GM06990 (cell line): ENCODE measurements at regions not wholly inside any gene's neighbourhood (a gene's known extent, or its start where the extent isn't known, plus 50 kb on each side); places are given as distances from the start of the nearest gene placed in this dataset.

ENCODE experiments used
- DNase-seq: peaks from one replicate; pipeline ENCODE4 v3.0.0-alpha.2; 2011; ENCODE audit not compliant: insufficient read length; ENCODE audit errors: extremely low read depth
- H3K27me3 ChIP-seq: replicated peaks from 2 replicates; pipeline ENCODE4 v1.6.0; 2011; ENCODE audit warnings: low read length; ENCODE audit not compliant: control insufficient read depth, insufficient read depth
- H3K36me3 ChIP-seq: 2 replicates; pipeline ENCODE4 v1.5.1; 2011; ENCODE audit warnings: low read length; ENCODE audit not compliant: control insufficient read depth, insufficient read depth
- H3K4me3 ChIP-seq: replicated peaks from 2 replicates; pipeline ENCODE4 v1.5.1; 2011; ENCODE audit warnings: low read depth, mild to moderate bottlenecking, control low read depth, low read length
- CTCF ChIP-seq: IDR thresholded peaks from 2 replicates; pipeline ENCODE4 v1.5.1; 2011; ENCODE audit warnings: low read length, control low read depth, mild to moderate bottlenecking, inconsistent platforms; ENCODE audit not compliant: insufficient read depth, poor library complexity, severe bottlenecking

GRCh38 chr6:134508862-134509498, 191.1 kb upstream of the SGK1 start:
- H3K4me3 ChIP-seq = no peak overlapping the region
- no peak for DNase-seq
- H3K36me3 ChIP-seq = no peaks in the 10 kb centered on the region
- no peak for TF ChIP-seq CTCF
- H3K27me3 ChIP-seq = no peaks in the 10 kb centered on the region

- Histone ChIP-seq H3K4me3 (no peak overlapping the region), H3K36me3 (no peaks in the 10 kb centered on the region), H3K27me3 (no peaks in the 10 kb centered on the region)
- no peak for DNase-seq
- no peak for TF ChIP-seq CTCF
Measured at GRCh38 chr6:134506162-134506561, 188.2 kb upstream of the SGK1 start.

GRCh38 chr6:134503585-134504281, 185.8 kb upstream of the SGK1 start:
- TF ChIP-seq CTCF = no peak
- H3K4me3 ChIP-seq = no peak overlapping the region
- H3K27me3 ChIP-seq = no peaks in the 10 kb centered on the region
- H3K36me3 ChIP-seq = no peaks in the 10 kb centered on the region
- no peak for DNase-seq

- no peaks in the 10 kb centered on the region for H3K36me3 ChIP-seq
- H3K4me3 ChIP-seq = no peak overlapping the region
- no peaks in the 10 kb centered on the region for H3K27me3 ChIP-seq
- TF ChIP-seq CTCF = no peak
- no peak for DNase-seq
Measured at GRCh38 chr6:134502614-134503549, 185.0 kb upstream of the SGK1 start.

- Histone ChIP-seq H3K27me3 (no peaks in the 10 kb centered on the region), H3K36me3 (no peaks in the 10 kb centered on the region), H3K4me3 (no peak overlapping the region)
- no peak for DNase-seq
- TF ChIP-seq CTCF = no peak
Measured at GRCh38 chr6:134495890-134496248, 178.0 kb upstream of the SGK1 start.
